Activated CD4-positive, alpha-beta memory T cell treated with anti-CD3 and anti-CD28 coated beads, Interleukin-2, amount 10 ng/mL, durations not matched to agents 7 days and 5 days (primary cell): ENCODE measurements at regions not wholly inside any gene's neighbourhood (a gene's known extent, or its start where the extent isn't known, plus 50 kb on each side); places are given as distances from the start of the nearest gene placed in this dataset.
A peak's percentile ranks its signal among the peaks of the same experiment; 100 is the strongest.

Source experiments
- CTCF ChIA-PET: fragments of 350-600 bp; sonication (Branson Sonifier 250); formaldehyde crosslinking; loops from one replicate; lab custom pipeline; 2021; ENCODE audit warnings: antibody characterized with exemption, inconsistent platforms; lab: Charles Lee
- POLR2A ChIA-PET: fragments of 350-600 bp; sonication (Branson Sonifier 250); formaldehyde crosslinking; loops from one replicate; lab custom pipeline; 2021; ENCODE audit warnings: antibody characterized with exemption; lab: Charles Lee
- DNase-seq: peaks from one replicate; pipeline ENCODE4 v3.0.0-alpha.2; 2020
- H3K27ac Mint-ChIP-seq: one replicate; pipeline ENCODE4 v1.8.0; 2021; ENCODE audit warnings: mild to moderate bottlenecking, mixed read lengths
- H3K27me3 Mint-ChIP-seq: one replicate; pipeline ENCODE4 v1.8.0; 2021; ENCODE audit warnings: mixed read lengths
- H3K36me3 Mint-ChIP-seq: one replicate; pipeline ENCODE4 v1.8.0; 2021; ENCODE audit warnings: low read depth, mixed read lengths
- H3K4me1 Mint-ChIP-seq: one replicate; pipeline ENCODE4 v1.8.0; 2021; ENCODE audit warnings: mixed read lengths
- H3K4me3 Mint-ChIP-seq: one replicate; pipeline ENCODE4 v1.8.0; 2021; ENCODE audit warnings: mild to moderate bottlenecking, mixed read lengths
- H3K9me3 Mint-ChIP-seq: one replicate; pipeline ENCODE4 v1.8.0; 2021; ENCODE audit warnings: mixed read lengths

DNA sequence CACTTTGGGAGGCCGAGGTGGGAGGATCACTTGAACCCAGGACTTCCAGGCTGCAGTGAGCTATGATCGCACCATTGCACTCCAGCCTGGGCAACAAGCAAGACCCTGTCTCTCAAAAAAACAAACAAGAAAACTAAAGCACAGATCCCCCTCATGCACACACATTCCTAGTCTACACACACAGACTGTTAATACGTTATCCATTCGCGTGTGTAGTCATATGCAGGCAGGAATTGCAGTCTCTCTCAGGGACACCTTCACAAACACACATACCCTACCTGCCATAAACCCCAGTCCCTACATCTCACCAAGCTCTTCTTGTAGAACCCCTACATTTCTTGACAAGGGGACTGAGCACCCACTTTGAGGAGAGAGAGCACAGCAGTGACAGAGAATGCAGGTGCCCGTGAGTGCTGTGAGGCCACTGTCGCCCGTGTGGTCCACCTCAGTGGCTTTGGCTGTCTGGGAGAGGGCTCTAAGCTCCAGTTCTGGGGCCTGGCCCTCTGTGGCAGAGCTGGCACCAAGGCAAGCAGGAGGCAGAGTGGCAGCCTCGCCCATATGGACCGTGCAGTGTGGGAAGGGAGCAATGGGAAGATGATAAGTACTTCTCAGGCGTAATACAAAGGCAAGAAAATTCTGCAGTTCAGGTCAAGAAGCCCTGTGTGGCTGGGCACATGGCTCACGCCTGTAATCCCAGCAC, 59.0 kb upstream of the RPH3AL start:
- CTCF ChIA-PET, result interaction anchor here (0.6 to 2.4 kb wide), 51 partner anchors 9 to 1419 kb away, joined by 3 to 174 read pairs (median 4); partner anchors contain the start of genes GEMIN4, GLOD4, MRM3 and TIMM22
- H3K4me1 Mint-ChIP-seq, result peaks cover 75% of the 10 kb centered on the region
- no peaks in the 10 kb centered on the region for H3K9me3 Mint-ChIP-seq
- peak overlapping the region; percentile 80 for H3K4me3 Mint-ChIP-seq
- POLR2A ChIA-PET, result interaction anchor here (0.9 to 2.1 kb wide), 11 partner anchors 30 to 371 kb away, joined by 3 to 13 read pairs (median 4); partner anchors contain the start of genes GLOD4, MRM3 and VPS53
- DNase-seq, result no peak
- H3K36me3 Mint-ChIP-seq, result peaks cover 58% of the 10 kb centered on the region
- peaks cover 3% of the 10 kb centered on the region for H3K27me3 Mint-ChIP-seq
- peak overlapping the region; percentile 58 for H3K27ac Mint-ChIP-seq

DNA sequence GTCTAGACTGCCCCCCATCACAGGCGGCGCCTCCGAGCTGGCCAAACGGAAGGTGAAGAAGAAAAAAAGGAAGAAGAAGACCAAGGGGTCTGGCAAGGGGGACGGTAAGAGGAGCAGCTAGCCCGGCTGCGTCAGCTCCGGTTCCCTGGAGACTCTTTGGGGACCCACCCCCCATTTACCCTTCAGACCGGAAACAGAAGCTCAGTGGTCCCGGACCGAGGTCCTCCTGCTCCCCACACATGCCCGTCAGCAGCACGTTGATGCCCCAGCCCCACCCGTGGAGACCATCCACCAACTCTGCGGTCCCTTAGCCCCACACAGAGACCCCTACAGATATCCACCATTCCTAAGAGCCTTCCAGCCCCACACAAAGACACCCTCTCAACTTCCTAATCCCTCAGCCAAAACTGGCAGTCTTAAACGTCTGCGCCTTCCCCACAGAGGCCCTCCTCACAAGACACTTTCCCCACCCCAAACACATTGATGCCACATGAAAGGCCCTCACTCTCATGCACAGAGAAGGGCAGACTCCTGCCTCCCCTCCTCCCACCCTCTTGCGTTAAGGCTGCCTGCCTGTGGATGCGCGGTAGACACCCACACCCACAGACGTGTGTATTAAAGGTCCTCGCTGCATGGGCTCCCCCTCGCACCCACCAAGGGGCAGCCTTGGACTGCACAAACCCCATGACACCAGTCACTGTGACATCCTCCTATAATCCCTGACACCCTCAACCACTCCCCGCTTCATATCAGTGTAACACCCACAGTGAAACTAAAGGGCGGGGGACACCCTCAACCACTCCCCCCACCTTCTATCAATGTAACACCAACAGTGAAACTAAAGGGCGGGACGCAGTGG, 58.2 kb upstream of the RPH3AL start:
- Mint-ChIP-seq H3K4me3 (peak overlapping the region; percentile 68), H3K27ac (peak overlapping the region; percentile 58), H3K9me3 (no peaks in the 10 kb centered on the region), H3K27me3 (peaks cover 3% of the 10 kb centered on the region), H3K36me3 (peaks cover 58% of the 10 kb centered on the region), H3K4me1 (peaks cover 70% of the 10 kb centered on the region)
- ChIA-PET POLR2A (interaction anchor here (1.2 to 2.1 kb wide), 3 partner anchors 31 to 289 kb away, joined by 5 to 13 read pairs (median 6); no protein-coding TSS in a partner anchor), CTCF (interaction anchor here (0.6 to 2.4 kb wide), 13 partner anchors 8 to 586 kb away, joined by 3 to 174 read pairs (median 5); partner anchors contain the start of genes GEMIN4, TIMM22 and VPS53)
- peak; percentile 44 for DNase-seq

DNA sequence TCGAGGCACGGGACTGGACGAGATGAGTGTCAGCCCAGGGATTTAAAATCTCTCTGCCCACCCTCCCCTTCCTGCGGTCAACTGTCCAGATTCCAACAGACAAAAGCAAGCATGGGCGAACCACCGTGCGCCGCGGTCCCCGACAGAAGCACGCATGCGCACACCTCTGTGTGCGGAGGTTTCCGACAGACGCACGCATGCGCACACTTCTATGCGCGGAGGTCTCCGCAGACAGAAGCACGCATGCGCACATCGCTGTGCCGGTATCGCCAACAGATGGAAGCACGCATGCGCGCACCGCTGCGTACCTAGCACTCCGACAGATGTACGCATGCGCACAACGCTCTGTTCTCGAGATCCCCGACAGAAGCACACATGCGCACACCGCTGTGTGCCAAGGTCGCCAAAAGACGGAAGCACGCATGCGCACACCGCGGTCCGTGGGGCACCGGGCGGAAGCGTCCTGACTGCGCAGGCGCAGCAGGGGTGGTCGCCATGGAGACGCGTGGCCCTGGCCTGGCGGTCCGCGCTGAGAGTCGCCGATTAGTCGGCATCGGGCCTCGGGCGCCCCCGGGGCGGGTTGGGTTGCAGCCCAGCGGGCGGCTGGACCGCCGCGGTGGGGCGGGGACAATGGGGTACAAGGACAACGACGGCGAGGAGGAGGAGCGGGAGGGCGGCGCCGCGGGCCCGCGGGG, 57.4 kb upstream of the RPH3AL start:
- DNase-seq, result peak; percentile 100
- H3K27me3 Mint-ChIP-seq, result peaks cover 3% of the 10 kb centered on the region
- peaks cover 55% of the 10 kb centered on the region for H3K36me3 Mint-ChIP-seq
- H3K9me3 Mint-ChIP-seq, result no peaks in the 10 kb centered on the region
- ChIA-PET CTCF (interaction anchor here (0.6 to 1.1 kb wide), 3 partner anchors 277 to 587 kb away, joined by 4 to 5 read pairs (median 4); partner anchors contain the start of gene TIMM22), POLR2A (no interaction called here)
- H3K4me1 Mint-ChIP-seq, result peaks cover 64% of the 10 kb centered on the region
- peak overlapping the region; percentile 68 for H3K4me3 Mint-ChIP-seq
- H3K27ac Mint-ChIP-seq, result peak overlapping the region; percentile 58

DNA sequence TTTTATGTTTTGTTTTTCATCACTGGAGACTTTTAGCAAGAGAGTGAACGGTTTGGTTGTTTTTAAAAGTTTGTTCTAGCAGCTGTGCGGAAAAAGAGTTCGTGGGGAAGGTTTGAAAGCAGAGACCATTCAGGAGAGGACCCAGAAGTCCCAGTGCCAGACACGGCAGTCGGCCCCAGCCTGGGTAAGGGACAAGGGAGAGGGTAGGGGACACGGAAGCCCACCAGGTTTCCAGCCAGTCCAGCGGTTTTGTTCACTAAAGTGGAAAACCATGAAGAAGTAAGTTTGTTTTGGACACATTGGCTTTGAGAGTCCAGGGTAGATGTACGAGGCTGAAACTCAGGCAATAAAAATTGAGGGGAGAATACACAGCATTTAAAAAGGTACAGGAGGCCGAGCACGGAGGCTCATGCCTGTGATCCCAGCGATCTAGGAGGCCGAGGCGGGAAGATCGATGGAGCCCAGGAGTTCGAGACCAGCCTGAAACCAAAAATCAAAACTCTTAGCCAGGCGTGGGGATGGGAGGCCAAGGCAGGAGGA, 56.8 kb upstream of the RPH3AL start:
- no peaks in the 10 kb centered on the region for H3K9me3 Mint-ChIP-seq
- H3K4me3 Mint-ChIP-seq, result peak overlapping the region; percentile 68
- peaks cover 3% of the 10 kb centered on the region for H3K27me3 Mint-ChIP-seq
- ChIA-PET POLR2A (no interaction called here), CTCF (no interaction called here)
- peaks cover 59% of the 10 kb centered on the region for H3K4me1 Mint-ChIP-seq
- DNase-seq, result no peak
- peak overlapping the region; percentile 58 for H3K27ac Mint-ChIP-seq
- H3K36me3 Mint-ChIP-seq, result peaks cover 54% of the 10 kb centered on the region

DNA sequence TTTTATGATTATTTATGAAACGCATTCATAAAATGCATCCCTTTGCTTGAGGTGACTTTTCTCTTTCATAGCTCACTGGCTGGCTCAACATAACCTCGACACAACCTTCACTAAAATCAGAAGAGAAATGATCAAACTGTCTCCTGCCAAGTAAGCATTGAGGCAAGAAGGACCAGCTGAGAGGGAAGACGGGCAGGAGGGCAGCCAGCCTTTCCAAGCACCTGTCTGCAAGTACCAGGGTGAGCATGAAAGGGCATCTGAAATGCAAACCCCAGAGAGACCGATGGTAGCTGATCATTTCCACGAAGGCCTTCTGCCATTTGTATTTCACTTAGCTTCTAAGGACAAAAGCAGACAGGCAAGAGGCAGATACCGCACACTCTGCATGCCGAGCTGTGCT, 52.1 kb upstream of the RPH3AL start:
- H3K27me3 Mint-ChIP-seq, result no peaks in the 10 kb centered on the region
- POLR2A ChIA-PET, result no interaction called here
- no peaks in the 10 kb centered on the region for H3K9me3 Mint-ChIP-seq
- no peak for DNase-seq
- H3K36me3 Mint-ChIP-seq, result peaks cover 41% of the 10 kb centered on the region
- H3K4me3 Mint-ChIP-seq, result no peak overlapping the region
- CTCF ChIA-PET, result interaction anchor here (1.5 kb wide), 1 partner anchor 296 kb away, joined by 4 read pairs; no protein-coding TSS in a partner anchor
- H3K4me1 Mint-ChIP-seq, result peaks cover 19% of the 10 kb centered on the region
- H3K27ac Mint-ChIP-seq, result no peak overlapping the region
